ENCODE measurements at regions not wholly inside any gene's neighbourhood (a gene's known extent, or its start where the extent isn't known, plus 50 kb on each side); places are given as distances from the start of the nearest gene placed in this dataset.
A peak's percentile ranks its signal among the peaks of the same experiment; 100 is the strongest.

DNA sequence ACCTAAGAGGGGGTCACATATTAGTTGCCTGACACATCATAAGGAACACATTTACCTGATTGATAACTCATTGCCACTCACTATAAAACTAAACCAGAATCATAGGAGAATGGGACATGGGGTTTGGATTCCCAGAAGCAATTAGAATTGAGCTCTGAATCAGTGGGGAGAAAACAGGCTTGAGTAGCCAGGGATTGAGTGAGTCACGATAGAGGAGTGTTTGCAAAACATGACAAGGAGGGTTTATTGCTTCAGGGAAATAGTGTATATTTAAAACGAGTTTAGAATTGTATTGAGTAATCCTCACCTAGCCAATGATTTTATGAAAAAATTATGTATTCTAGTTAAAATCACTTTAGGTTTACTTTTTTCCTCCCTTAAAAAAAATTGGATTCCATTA lies 101.1 kb upstream of the THRB start:
- Histone ChIP-seq H3K27ac (ENCODE audit: low read depth, low read length) (no peak overlapping the region), H3K4me3 (ENCODE audit: low read depth, low read length) (no peak overlapping the region), H3K9me3 (ENCODE audit: control insufficient read depth, insufficient read depth, low read length) (no peaks in the 10 kb centered on the region), H3K27me3 (ENCODE audit: control insufficient read depth, insufficient read depth, low read length) (no peaks in the 10 kb centered on the region)
- ChIA-PET POLR2A (no interaction called here), CTCF (no interaction called here)
- TF ChIP-seq, protein P1, sequence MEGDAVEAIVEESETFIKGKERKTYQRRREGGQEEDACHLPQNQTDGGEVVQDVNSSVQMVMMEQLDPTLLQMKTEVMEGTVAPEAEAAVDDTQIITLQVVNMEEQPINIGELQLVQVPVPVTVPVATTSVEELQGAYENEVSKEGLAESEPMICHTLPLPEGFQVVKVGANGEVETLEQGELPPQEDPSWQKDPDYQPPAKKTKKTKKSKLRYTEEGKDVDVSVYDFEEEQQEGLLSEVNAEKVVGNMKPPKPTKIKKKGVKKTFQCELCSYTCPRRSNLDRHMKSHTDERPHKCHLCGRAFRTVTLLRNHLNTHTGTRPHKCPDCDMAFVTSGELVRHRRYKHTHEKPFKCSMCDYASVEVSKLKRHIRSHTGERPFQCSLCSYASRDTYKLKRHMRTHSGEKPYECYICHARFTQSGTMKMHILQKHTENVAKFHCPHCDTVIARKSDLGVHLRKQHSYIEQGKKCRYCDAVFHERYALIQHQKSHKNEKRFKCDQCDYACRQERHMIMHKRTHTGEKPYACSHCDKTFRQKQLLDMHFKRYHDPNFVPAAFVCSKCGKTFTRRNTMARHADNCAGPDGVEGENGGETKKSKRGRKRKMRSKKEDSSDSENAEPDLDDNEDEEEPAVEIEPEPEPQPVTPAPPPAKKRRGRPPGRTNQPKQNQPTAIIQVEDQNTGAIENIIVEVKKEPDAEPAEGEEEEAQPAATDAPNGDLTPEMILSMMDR (IDR thresholded peaks at IDR 0.05; ENCODE audit: low read depth, low read length), result no peak
- DNase-seq (ENCODE audit: low read depth, low spot score), result peak; percentile 2

DNA sequence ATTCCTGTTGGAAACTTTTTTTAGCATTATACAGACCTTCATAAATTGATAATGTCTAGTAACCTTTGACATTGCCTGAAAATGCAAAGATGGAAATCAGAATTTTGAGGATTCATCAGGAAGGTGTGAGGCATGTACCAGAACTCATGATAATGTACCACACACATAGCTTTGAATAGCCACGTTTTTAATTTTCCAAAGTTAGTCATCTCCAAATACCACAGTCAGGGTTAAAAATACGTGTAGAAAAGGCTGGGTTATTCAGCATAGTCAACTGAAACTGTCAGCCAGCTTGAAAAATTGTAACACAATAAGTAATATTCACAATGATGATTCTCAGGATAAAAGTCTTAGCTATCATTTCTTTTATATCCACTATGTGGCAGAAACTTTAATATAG lies 102.0 kb upstream of the THRB start:
- Histone ChIP-seq H3K4me3 (ENCODE audit: low read depth, low read length) (no peak overlapping the region), H3K9me3 (ENCODE audit: control insufficient read depth, insufficient read depth, low read length) (no peaks in the 10 kb centered on the region), H3K27me3 (ENCODE audit: control insufficient read depth, insufficient read depth, low read length) (no peaks in the 10 kb centered on the region), H3K27ac (ENCODE audit: low read depth, low read length) (no peak overlapping the region)
- no peak for DNase-seq (ENCODE audit: low read depth, low spot score)
- TF ChIP-seq, protein P1 (IDR thresholded peaks at IDR 0.05; ENCODE audit: low read depth, low read length), result no peak
- CTCF ChIA-PET, result interaction anchor here (0.6 kb wide), 1 partner anchor 333 kb away, joined by 9 read pairs; no protein-coding TSS in a partner anchor
- POLR2A ChIA-PET, result no interaction called here

DNA sequence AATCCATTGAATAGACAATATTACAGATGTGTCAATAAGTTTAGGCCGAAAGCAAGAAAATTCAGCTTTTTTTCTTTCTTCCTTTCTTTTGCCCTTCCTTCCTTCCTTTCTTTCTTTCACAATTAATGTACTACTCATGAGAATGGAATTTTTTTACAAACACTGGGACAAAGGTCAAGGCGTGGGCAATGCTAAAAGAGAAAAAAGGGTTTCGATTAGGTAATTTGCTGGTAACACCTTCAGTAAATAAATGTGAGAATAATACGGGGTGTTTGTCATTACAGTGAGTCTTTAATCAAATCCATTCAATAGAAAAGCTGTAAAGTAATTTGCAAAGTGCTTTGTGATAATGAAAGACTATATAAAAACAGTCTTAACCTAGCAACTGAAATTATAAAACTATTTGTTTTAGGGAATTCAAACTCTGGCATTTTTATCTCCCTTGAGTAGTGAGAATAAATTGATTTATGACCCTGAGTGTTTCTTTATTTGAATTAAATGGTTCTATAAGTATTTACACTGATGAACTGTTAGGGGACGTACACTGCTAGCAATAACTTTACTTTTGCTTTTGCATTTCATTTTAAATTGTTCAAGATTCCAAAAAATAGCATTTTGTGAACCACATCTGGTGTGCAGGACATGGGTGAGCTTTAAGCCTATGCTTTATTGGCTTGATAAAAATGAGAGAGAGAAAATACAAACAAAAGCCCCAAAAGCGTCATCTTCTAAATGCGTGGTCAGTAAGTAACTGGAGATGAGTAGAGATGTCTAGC lies 104.2 kb upstream of the THRB start:
- Histone ChIP-seq H3K4me3 (ENCODE audit: low read depth, low read length) (no peak overlapping the region), H3K27me3 (ENCODE audit: control insufficient read depth, insufficient read depth, low read length) (no peaks in the 10 kb centered on the region), H3K9me3 (ENCODE audit: control insufficient read depth, insufficient read depth, low read length) (no peaks in the 10 kb centered on the region), H3K27ac (ENCODE audit: low read depth, low read length) (no peak overlapping the region)
- POLR2A ChIA-PET, result no interaction called here
- TF ChIP-seq, protein P1 (IDR thresholded peaks at IDR 0.05; ENCODE audit: low read depth, low read length), result no peak
- CTCF ChIA-PET, result no interaction called here
- DNase-seq (ENCODE audit: low read depth, low spot score), result no peak

DNA sequence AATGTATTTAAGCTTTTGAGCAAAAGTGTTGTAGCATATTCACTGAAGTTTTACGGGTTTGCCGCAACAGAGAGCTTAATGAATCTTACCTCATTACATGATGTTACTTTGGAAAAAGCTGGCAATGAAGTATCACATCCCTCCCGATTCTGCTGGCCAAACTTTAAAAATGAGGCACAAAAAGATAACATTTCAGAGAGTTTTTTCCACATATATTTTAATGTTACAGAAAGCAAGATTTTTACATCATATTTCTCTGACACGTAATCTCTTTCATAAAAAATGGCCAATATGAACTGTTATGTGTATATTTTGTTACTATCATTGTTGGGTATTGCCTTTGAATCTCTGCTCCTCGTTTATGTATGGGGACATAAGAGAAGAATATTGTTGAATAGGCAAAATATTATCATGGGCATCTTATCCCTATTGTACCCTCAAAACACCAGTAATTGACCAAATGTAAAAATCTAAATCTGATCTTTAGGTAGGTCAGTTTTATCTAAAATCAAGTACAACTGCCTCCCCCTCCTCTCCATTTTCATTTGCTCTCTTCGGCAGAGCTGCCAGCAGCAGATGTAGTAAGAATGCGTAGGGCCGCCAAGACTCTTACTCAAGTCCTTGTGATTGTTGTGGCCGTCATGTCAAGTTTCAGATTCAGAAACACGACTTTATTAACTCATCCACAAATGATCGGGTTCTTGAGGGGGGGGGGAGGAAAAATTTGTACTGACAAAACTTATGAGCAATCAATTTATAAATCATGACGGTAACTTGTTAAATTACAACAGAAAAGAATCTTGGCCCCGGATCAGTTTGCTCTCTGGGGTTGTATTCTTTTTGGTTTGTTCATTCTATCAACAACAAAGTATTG lies 106.7 kb upstream of the THRB start:
- no peak overlapping the region for H3K27ac ChIP-seq (ENCODE audit: low read depth, low read length)
- CTCF ChIA-PET, result interaction anchor here (0.6 kb wide), 1 partner anchor 713 kb away, joined by 4 read pairs; no protein-coding TSS in a partner anchor
- TF ChIP-seq, protein P1 (IDR thresholded peaks at IDR 0.05; ENCODE audit: low read depth, low read length), result no peak
- no peaks in the 10 kb centered on the region for H3K27me3 ChIP-seq (ENCODE audit: control insufficient read depth, insufficient read depth, low read length)
- no peak overlapping the region for H3K4me3 ChIP-seq (ENCODE audit: low read depth, low read length)
- no peak for DNase-seq (ENCODE audit: low read depth, low spot score)
- POLR2A ChIA-PET, result no interaction called here
- H3K9me3 ChIP-seq (ENCODE audit: control insufficient read depth, insufficient read depth, low read length), result no peaks in the 10 kb centered on the region

DNA sequence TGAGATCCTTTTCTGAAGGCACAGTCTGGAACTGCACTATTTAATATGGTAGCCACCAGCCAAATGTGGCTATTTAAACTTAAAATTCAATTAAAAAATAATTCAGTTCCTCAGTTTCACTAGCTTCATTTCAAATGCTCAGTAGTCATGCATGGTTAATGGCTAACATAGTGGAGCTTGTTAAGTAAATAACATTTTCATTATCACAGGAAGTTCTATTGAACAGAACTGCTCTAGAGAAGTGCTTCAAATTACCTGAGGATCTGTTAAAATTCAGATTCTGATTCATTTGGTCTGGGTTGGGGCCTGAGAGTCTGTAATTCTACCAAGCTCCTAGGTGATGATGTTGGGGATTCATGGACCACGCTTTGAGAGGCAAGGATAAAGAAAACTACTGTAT lies 109.6 kb upstream of the THRB start:
- TF ChIP-seq, protein P1 (IDR thresholded peaks at IDR 0.05; ENCODE audit: low read depth, low read length), result no peak
- CTCF ChIA-PET, result no interaction called here
- Histone ChIP-seq H3K4me3 (ENCODE audit: low read depth, low read length) (no peak overlapping the region), H3K27me3 (ENCODE audit: control insufficient read depth, insufficient read depth, low read length) (no peaks in the 10 kb centered on the region), H3K27ac (ENCODE audit: low read depth, low read length) (no peak overlapping the region), H3K9me3 (ENCODE audit: control insufficient read depth, insufficient read depth, low read length) (no peaks in the 10 kb centered on the region)
- DNase-seq (ENCODE audit: low read depth, low spot score), result no peak
- POLR2A ChIA-PET, result no interaction called here
